Lung microvascular endothelial cell (primary cell): ENCODE measurements at regions not wholly inside any gene's neighbourhood (a gene's known extent, or its start where the extent isn't known, plus 50 kb on each side); places are given as distances from the start of the nearest gene placed in this dataset.
A peak's percentile ranks its signal among the peaks of the same experiment; 100 is the strongest.

Experiments
- DNase-seq, 2 donors: peaks; one replicate each; pipeline versions ENCODE4 v3.0.0 to v3.0.0-alpha.2; 2010; ENCODE audit warnings: low read depth in 2 of 2

DNA sequence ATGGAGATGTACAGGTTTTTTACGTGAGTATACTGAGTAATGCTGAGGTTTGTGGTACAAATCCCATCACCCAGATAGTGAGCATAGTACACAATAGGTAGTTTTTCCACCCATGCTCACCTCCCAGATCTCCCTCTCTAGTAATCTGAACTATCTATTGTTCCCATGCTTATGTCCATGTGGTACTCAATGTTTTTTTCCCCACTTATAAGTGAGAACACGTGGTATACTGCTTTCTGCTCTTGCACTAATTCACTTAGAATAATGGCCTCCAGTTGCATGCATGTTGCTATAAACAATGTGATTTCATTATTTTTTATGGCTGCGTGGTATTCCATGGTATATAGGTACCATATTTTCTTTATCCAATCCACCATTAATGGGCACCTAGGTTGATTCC lies 593.9 kb downstream of the ANXA1 start:
- DNase-seq = no peak

DNA sequence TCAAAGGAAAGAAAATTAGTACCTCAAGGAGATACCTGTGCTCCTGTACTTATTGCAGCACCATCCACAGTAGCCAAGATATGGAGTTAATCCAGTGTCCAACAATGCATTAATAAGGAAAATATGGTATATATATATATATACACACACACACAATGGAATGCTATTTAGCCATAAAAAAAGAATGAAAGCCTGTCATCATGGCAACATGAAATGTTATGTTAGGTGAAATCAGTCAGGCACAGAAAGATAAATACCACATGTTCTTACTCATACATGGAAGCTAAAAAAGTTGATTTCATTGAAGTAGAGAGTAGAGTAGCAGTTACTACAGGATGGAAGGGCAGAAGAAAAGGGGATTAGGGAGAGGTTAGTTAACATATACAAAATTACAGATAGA lies 601.5 kb downstream of the ANXA1 start:
- no peak for DNase-seq

DNA sequence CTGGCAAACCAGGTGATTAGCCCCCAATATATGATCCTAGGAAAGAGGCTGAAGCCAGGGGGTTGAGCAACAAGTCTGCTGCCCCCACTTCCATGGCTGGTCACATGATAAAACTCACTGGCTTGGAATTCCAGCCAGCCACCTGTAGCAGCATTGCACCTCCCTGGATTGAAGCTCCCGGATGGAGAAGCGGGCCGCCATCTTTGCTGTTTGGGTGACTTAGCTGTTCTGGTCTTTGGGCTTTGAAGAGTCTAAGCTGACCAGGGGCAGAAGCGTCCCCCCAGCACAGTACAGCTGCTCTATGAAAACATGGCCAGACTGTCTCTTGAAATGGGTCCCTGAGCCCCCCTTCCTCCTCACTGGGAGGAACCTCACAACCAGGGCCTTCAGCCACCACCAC lies 610.2 kb downstream of the ANXA1 start:
- no peak for DNase-seq

DNA sequence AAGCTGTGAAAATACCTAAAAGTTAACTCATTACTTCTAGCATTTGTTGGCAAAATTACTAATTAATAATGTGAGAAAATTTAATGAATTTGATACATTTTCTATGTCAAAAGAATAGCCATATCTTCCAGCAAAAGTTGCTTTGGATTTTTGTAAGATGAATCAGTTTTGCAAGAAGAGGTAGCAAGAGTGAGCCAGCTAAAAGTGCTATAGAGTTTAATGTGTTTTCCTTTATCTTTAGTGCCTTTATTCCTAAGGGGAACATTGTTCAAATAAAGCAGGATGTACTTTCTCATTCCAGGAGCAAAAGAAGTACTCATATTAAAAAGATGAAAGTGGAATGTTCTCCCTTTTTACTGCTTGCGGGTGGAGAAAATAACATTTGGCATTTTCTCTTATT lies 622.2 kb downstream of the ANXA1 start:
- DNase-seq = no peak

DNA sequence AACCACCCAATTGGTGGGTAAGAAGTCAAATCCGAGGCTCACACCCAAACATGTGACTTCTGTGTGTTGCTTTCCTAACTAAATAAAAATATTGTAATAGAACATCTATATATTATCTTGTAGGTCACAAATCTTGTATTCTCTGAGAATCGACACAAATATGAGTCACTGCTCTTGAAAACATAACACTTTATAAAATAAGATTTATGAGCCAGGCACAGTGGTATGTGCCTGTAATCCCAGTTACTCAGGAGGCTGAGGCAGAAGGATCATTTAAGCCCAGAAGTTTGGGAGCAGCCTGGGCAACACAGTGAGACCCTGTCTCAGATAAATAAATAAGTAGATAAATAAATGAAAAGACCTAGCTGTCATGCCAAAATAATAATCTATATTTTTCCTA lies 624.1 kb downstream of the ANXA1 start:
- no peak for DNase-seq

DNA sequence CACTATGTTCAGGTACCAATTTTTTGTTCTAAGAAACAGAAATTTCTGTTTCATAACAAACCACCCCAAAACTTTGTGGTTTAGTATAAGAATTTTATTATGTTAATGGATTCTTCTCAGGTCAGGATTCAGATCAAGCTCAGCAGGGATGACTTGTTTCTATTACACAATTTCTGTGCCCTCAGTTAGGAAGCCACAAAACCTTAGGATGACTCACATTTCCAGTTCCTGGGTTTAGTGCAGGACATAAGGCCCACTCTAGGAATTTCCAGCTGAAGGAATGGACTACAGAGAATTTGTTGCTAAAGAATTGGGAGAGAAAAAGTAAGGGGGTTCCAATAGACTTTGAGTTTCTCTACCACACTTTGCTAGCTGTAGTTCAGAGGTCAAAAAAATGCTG lies 629.3 kb downstream of the ANXA1 start:
- DNase-seq = peak in 1 of 2 donors; percentile 81

DNA sequence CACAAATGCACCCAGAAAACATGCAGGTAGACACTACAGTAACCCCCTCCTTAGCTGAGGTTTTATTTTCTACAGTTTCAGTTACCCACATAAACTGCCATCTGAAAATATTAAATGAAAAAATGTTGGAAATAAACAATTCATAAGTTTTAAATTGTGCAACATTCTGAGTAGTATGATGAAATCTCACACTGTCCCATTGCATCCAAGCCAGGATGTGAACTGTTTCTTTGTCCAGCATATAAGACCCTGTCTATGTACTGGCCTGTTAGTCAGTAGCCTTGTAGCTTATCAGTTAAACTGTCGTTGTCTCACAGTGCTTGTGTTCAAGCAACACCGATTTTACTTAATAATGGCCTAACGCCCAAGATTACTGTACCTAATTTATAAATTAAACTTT lies 630.5 kb downstream of the ANXA1 start:
- peak in 1 of 2 donors; percentile 3 for DNase-seq

DNA sequence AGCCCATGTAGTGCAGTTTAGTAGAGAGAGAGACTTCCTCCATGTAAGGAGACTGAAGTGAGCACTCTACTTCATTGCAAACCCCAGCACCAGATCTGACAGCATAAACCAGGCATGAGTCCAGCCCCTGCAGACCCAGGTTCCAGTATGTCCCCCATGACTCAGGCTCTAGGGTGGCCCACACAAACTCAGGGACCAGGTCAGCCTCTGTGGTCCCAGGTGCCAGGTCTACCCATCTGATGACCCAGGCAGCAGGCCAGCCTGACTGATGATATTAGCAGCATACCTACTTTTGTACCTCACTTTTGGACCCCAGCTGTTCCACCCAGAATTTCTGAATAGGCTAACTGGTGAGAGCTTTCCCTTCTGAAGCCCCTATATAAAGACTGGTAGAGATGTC lies 647.8 kb downstream of the ANXA1 start:
- no peak for DNase-seq

DNA sequence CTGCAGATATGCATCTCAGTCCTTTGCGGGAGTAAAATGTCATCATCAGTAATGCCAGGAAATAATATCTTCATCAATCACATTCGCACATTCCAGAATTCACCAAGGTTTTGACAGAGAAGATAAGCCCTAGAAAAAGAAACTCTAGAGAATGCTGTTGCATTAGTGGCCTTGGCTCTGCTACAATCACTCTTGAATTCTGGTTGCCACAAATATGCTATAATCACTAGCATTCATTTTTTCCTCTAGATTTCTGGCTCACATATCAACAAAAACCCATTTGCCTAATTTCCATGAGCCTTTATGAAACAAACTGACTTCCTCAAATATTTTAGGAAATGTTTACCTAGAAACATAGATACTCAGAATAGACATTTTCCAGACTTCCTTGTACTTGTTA lies 653.4 kb downstream of the ANXA1 start:
- DNase-seq = peak in 1 of 2 donors; percentile 5

DNA sequence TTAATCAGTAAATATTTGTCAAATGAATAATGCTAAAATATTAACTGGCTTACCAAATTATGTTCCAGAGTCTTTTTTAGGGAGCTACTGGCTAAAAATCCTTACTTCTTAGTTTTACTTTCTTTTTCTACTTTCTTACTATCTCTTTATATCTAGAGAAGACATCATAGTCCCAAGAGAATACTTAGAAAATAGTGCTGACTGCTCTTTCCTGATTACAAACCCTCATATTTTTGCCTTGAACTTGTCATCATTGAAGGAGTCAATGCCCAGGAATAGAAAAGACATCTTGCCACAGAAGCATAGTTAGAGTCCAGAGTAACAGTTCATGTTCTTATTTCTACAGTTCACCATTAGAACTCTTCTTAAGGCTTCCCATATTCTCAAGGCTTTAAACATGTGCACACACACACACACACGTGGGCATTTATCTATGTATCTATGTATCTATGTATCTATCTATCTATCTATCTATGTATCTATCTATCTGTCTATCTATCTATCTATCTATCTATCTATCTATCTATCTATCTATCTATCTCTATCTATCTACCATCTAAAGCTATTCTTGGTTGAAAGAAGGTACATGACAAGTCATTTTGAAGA lies 654.3 kb downstream of the ANXA1 start:
- no peak for DNase-seq

DNA sequence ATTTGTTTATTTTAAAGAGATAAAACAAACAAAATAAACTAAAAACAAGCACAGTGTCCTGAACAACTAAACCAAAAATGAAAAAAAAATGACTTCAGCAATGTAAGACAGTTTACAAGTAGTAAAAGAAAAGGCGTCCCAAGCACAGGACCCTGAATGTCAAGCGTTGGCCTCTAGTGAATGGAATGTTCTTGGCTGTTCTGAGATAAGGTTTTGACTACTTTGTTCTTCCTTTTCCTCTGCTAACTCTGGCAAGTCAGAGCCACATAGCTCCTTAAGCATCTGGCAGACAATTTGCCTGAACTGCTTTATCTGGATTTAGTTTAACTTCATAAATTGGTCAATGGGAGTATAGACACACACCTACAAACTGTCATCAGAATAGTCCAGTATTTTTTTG lies 655.2 kb downstream of the ANXA1 start:
- DNase-seq = no peak

DNA sequence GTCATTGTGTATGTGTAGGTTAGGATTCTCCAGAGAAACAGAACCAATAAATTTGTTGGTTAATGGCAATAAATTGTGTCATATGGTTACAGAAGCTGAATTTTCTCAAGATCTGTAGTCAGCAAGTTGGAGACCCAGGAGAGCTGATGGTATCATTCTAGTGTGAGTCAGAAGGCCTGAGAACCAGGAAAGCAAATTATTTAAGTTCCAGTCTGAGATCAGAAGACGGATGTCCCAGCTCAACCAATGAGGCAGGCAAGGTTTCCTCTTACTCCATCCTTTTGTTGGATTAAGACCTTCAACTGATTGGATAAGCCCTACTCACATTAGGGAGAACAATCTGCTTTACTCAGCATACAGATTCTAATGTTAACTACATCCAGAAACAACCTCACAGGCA lies 656.3 kb downstream of the ANXA1 start:
- DNase-seq = no peak

DNA sequence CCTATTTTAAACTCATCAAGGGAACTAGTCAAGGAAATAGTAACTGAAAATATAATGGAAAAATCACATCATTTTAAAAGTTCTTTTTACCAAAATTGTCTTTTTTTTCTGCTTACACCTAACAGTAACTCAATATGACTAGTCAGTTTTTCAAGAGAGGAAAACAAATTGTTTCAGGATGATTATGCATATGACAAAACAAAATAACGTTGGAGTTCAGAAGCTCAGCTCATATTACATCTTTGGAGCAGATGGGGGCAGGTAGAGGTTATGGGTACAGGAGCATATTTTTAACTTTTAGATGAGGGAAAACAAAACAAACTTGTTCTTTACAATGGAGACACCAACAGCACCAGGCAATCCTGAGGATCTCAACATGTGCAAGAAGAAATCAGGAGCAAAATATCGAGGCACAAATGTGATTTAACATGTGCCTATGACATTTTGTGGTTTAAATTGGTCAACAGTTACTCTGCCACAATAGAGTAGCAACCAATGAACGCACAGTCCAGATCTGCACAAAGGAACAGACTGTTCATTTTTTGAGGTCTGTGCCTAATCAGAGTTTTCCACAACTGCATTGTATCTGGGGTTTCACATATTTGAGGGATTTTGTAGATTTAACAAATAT lies 659.0 kb downstream of the ANXA1 start:
- DNase-seq = no peak

DNA sequence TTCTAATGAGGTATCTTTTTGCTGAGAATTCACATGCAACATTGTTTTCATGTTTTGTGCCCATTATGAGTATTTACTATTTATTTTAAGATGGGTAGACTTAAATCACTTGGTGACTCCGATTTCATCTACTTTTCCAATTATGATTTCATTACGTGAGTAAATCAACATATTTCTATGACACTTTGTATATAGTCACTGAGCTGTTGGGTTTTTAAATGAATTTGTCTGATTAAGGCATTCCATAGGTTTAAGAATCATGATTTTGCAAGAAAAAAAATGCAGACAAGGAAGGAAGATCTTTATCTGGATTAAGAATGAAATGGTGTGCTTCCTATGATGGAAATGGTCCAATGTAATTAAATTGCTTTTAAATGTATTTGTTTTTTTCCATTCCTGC lies 661.9 kb downstream of the ANXA1 start:
- no peak for DNase-seq

DNA sequence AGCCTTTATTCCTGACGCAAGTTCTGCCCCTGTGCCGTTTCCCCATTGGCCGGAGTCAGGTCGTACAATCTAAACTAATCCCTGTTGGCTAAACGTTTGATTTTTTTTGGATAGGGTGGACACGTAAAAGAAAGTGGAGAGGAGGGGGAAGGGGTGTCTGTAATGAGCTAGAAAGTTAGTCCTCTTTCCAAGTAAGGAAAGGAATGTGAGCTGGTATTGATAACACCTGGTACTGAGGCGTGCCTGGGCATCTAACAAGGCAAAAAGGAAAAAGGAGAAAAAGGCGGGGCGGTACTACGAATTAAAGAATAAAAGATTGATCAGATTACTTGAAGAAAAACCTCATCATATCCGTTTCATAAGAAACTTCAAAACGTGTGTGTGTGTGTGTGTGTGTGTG lies 665.2 kb downstream of the ANXA1 start:
- no peak for DNase-seq

DNA sequence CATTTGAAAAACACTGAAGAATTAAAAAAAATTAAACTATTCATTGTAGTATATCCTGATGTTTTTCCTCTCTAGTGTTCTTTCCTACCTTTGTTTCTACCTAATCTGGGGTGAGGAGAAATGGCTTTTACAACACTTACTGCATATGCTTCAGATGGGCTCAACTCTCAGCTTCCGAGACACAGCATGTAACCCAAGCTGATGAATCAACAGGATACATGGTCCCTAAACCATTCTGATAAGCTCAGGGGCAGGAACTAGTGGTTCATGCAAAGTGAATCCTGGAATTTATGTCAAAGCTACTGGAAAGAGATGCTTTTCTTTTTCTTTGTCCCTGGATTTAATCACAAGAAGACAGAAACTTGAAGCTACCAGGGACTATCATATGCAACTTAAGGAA lies 672.5 kb upstream of the RORB start:
- DNase-seq = peak in 1 of 2 donors; percentile 6

DNA sequence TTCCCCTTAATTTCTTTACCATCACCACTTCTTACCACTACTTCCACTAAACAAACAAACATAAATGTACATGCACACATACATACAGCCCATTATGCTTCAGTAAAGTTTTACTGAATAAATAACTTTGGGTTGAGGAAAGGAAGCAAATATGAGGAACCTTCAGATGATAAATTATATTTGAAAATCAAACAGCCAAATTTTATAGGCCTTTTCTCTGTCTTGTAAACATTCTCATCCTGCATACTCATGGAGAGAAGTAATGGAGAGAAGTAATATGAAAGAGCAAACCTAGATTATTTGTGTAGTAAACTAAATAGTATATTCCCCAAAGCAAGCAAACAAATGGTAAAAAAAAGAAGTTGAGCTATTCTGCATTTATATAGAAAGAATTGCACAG lies 658.3 kb upstream of the RORB start:
- DNase-seq = no peak

DNA sequence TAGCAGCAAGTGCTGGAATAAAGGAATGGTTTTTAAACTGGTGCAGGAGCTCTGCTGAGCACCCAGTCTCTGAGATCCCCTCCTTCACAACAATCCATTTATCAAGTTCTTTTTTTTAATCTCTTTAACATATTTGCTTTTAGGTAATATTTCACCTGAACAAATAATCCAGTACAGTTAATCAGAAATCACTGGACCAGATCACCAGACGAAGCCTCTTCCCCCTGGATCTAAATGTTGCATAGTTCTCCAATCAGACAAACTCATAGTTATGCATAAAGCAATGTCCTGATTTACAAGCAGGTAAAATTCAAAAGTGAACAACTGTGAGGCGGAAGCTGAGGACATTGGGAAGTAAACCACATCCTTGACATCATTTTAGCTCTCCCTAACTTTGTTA lies 657.7 kb upstream of the RORB start:
- DNase-seq = no peak

DNA sequence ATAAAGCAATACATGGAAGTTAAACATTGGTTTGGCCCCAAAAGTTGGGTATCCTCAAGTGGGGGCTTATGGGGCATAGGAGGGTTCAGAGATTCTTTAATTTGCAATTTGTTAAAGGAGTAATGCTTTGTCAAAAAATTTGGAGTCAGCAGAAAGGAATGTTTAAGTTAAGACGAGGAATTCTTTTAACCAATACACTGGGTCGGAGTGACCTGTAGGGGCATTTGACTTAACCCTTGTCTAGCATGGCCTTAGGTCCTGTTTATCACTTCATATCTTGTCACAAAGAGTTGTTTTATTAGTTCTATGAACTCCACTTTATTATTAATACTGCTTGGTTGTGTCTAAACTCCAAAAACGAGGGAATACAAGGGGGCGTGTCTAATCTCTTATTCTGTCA lies 656.1 kb upstream of the RORB start:
- no peak for DNase-seq

DNA sequence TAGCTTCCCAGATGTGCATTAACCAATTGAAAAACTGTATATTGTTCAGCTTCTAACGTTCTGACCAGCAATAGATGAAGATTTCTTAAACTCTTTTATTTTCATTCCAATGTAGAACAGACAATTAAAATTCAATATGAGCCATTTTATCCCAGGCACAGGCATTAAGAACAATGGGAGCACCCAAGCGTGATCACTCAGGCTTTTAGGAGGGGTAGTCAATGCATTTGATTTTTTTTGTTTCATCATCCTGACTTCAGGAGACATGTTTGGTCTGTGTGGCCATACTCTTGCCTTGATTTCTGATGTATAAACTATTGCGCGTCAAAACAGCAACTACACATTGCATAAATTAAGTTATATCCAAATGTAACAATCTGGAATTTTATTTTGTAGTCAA lies 653.0 kb upstream of the RORB start:
- DNase-seq = no peak

DNA sequence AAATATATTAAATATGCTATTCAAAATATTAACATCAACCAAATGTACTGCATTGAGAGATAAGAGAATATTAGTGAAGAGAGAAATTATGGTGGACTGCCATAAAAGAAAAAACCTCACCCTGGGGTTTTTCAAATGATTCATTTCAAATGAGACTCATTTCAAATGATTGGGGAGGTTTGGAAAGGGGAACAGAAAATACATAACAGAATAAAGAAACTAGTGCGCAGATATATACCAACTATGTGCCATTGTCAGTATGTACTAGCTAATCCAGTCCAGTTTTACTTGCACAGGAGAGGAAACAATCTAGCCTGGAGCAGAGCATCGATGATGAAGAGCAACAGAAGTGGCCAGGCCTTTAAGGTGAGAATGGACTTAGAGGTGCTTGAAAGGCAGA lies 651.6 kb upstream of the RORB start:
- DNase-seq = no peak

DNA sequence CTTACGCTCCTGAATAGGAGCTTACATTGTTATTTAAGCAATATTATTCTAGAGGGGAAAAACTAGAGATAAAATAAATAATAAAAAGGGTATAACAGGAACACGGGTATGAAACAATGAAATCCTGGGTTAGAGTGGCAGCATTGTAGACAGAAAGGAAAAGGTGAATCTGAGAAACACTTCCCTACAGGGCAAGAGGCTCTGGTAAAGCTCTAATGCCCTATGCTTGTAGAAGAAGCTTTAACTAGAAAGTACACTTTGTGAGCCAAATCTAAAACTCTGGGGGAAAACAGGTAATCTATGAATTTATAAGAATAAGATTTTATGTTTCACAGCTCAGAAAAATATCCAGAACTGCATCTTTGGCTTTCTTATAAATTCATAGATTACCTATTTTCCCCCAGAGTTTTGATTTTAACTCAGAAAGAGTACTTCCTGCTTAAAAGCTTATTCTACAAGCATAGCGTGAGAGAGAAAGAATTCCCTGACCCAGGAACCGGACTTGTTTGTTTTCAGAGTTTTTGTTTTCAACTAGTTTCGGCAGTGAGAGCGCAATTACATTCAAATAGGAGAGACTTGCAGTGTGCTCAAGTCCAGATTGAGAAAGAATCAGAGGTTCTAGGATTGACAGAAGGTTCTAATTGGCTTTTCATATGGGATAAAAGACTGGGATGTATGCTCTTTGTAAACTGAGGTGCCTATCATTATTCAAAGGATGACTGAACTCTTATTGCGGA lies 651.0 kb upstream of the RORB start:
- DNase-seq = no peak

DNA sequence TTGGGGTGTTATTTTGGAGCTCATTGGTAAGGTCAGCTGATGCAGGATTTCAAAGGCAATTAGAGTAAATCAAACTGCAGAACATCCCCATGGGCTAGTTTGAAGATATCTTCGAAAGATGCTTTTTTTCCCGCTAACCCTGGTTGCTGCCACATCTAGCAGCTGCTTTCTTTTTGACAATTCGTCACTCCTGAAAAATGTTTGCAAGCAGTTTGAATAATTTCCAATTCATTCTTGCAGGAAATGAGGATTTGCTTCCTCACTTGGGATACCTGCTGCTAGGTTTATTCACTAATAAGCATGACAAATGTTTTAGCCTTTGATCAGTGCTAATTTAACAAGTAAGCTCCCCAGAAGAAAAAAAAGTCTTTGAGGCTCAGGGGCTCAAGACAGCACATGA lies 649.6 kb upstream of the RORB start:
- no peak for DNase-seq
